GM23338 (cell line): ENCODE measurements at regions not wholly inside any gene's neighbourhood (a gene's known extent, or its start where the extent isn't known, plus 50 kb on each side); places are given as distances from the start of the nearest gene placed in this dataset.

Experiments
- ATAC-seq: fragments of 200-7000 bp; cut with Tn5 transposase; 3 replicates; pipeline ENCODE4 v1.9.1; 2020
- DNase-seq: peaks from one replicate; pipeline ENCODE4 v3.0.0-alpha.2; 2015; ENCODE audit warnings: low spot score
- H2AFZ ChIP-seq: fragments of 200-600 bp; sonication (generic); 2 replicates; pipeline ENCODE4 v1.8.0; 2016; ENCODE audit warnings: antibody characterized with exemption, mild to moderate bottlenecking, moderate library complexity
- H3F3A ChIP-seq: fragments of 200-600 bp; sonication (generic); replicated peaks from 2 replicates; pipeline ENCODE4 v1.8.0; 2017; ENCODE audit warnings: antibody characterized with exemption, mixed run types, low read depth
- H3K27ac ChIP-seq: fragments of 200-600 bp; sonication (generic); 2 replicates; pipeline ENCODE4 v1.6.1; 2016; ENCODE audit warnings: low read depth
- H3K27me3 ChIP-seq: fragments of 200-600 bp; sonication (generic); 2 replicates; pipeline ENCODE4 v1.8.0; 2016; ENCODE audit warnings: mild to moderate bottlenecking, mixed run types, moderate library complexity; ENCODE audit not compliant: insufficient read depth
- H3K36me3 ChIP-seq: fragments of 200-600 bp; sonication (generic); 2 replicates; pipeline ENCODE4 v1.8.0; 2016; ENCODE audit warnings: mild to moderate bottlenecking; ENCODE audit not compliant: insufficient read depth
- H3K4me1 ChIP-seq: fragments of 200-600 bp; sonication (generic); 2 replicates; pipeline ENCODE4 v1.8.0; 2016; ENCODE audit warnings: mild to moderate bottlenecking, moderate library complexity; ENCODE audit not compliant: insufficient read depth
- H3K4me2 ChIP-seq: fragments of 200-600 bp; sonication (generic); 2 replicates; pipeline ENCODE4 v1.7.1; 2017; ENCODE audit warnings: mixed run types
- H3K4me3 ChIP-seq: fragments of 200-600 bp; sonication (generic); 2 replicates; pipeline ENCODE4 v1.6.1; 2016; ENCODE audit warnings: mixed run types
- H3K79me2 ChIP-seq: fragments of 200-600 bp; sonication (generic); replicated peaks from 2 replicates; pipeline ENCODE4 v1.8.0; 2017; ENCODE audit warnings: mild to moderate bottlenecking; ENCODE audit not compliant: insufficient read depth
- H3K9me2 ChIP-seq: fragments of 200-600 bp; sonication (generic); 2 replicates; pipeline ENCODE4 v1.8.0; 2017; ENCODE audit not compliant: insufficient read depth
- H4K20me1 ChIP-seq: fragments of 200-600 bp; sonication (generic); replicated peaks from 2 replicates; pipeline ENCODE4 v1.8.0; 2017; ENCODE audit warnings: mild to moderate bottlenecking; ENCODE audit not compliant: insufficient read depth
- H3K27ac Mint-ChIP-seq: 2 replicates; pipeline ENCODE4 v1.8.0; 2020; ENCODE audit warnings: inconsistent platforms, mild to moderate bottlenecking, moderate library complexity, mixed read lengths
- H3K27me3 Mint-ChIP-seq: 3 replicates; pipeline ENCODE4 v1.8.0; 2022; ENCODE audit warnings: low read depth, mild to moderate bottlenecking, moderate library complexity, mixed read lengths, inconsistent platforms; ENCODE audit not compliant: insufficient read depth, poor library complexity
- H3K36me3 Mint-ChIP-seq: 3 replicates; pipeline ENCODE4 v1.8.0; 2021; ENCODE audit warnings: low read depth, mild to moderate bottlenecking, inconsistent platforms, moderate library complexity, mixed read lengths
- H3K4me1 Mint-ChIP-seq: 3 replicates; pipeline ENCODE4 v1.8.0; 2020; ENCODE audit warnings: mild to moderate bottlenecking, inconsistent platforms, mixed read lengths
- H3K4me3 Mint-ChIP-seq: 3 replicates; pipeline ENCODE4 v1.8.0; 2021; ENCODE audit warnings: moderate library complexity, mild to moderate bottlenecking, inconsistent platforms, mixed read lengths
- H3K9me3 Mint-ChIP-seq: 3 replicates; pipeline ENCODE4 v1.8.0; 2020; ENCODE audit warnings: moderate library complexity, mild to moderate bottlenecking, inconsistent platforms, mixed read lengths
- CREB1 ChIP-seq: fragments of 250-450 bp; sonication (Bioruptor Pico); IDR thresholded peaks from 2 replicates; pipeline ENCODE4 v1.5.0; 2020; ENCODE audit warnings: low read depth, mild to moderate bottlenecking, moderate library complexity
- CTCF ChIP-seq, 2 experiments: fragments of 200-600 bp in 1 of 2; sonication (generic) in 1 of 2; conservative IDR thresholded peaks; 2 replicates each; pipeline versions ENCODE4 v1.5.1 to v1.6.1; 2016 to 2017; ENCODE audit warnings: antibody characterized with exemption in 2 of 2, low read depth in 2 of 2, mild to moderate bottlenecking in 2 of 2, moderate library complexity in 1 of 2
- EZH2 ChIP-seq: fragments of 200-600 bp; sonication (generic); IDR thresholded peaks from one replicate; pipeline ENCODE4 v1.8.0; 2017; ENCODE audit warnings: antibody characterized with exemption, mild to moderate bottlenecking, low read depth; ENCODE audit not compliant: unreplicated experiment
- EZH2phosphoT487 ChIP-seq: fragments of 200-600 bp; sonication (generic); IDR thresholded peaks from one replicate; pipeline ENCODE4 v1.8.1; 2018; ENCODE audit warnings: antibody characterized with exemption; ENCODE audit not compliant: unreplicated experiment
- NANOG ChIP-seq: IDR thresholded peaks from 2 replicates; pipeline ENCODE4 v1.6.1; 2016; ENCODE audit warnings: antibody characterized with exemption, borderline replicate concordance
- POLR2AphosphoS5 ChIP-seq: IDR thresholded peaks from 2 replicates; pipeline ENCODE4 v1.6.1; 2016; ENCODE audit warnings: antibody characterized with exemption, low read depth
- ZNF114 ChIP-seq: fragments of 250-450 bp; sonication (Bioruptor Pico); IDR thresholded peaks from 2 replicates; pipeline ENCODE4 v1.5.0; 2020; ENCODE audit warnings: mild to moderate bottlenecking, moderate library complexity
- ZNF331 ChIP-seq: fragments of 250-450 bp; sonication (Bioruptor Pico); IDR thresholded peaks from 2 replicates; pipeline ENCODE4 v1.5.0; 2020; ENCODE audit warnings: low read depth, mild to moderate bottlenecking, moderate library complexity
- ZNF462 ChIP-seq: fragments of 250-450 bp; sonication (Bioruptor Pico); IDR thresholded peaks from 2 replicates; pipeline ENCODE4 v1.5.0; 2020; ENCODE audit warnings: mild to moderate bottlenecking, moderate library complexity
- TF ChIP-seq, protein P1 (sequence below): IDR thresholded peaks from 2 replicates; pipeline ENCODE4 v1.6.1; 2016; ENCODE audit warnings: antibody characterized with exemption
- TF ChIP-seq, protein P2 (sequence below): IDR thresholded peaks from one replicate; pipeline ENCODE4 v1.6.1; 2018; ENCODE audit warnings: antibody characterized with exemption; ENCODE audit not compliant: unreplicated experiment

DNA sequence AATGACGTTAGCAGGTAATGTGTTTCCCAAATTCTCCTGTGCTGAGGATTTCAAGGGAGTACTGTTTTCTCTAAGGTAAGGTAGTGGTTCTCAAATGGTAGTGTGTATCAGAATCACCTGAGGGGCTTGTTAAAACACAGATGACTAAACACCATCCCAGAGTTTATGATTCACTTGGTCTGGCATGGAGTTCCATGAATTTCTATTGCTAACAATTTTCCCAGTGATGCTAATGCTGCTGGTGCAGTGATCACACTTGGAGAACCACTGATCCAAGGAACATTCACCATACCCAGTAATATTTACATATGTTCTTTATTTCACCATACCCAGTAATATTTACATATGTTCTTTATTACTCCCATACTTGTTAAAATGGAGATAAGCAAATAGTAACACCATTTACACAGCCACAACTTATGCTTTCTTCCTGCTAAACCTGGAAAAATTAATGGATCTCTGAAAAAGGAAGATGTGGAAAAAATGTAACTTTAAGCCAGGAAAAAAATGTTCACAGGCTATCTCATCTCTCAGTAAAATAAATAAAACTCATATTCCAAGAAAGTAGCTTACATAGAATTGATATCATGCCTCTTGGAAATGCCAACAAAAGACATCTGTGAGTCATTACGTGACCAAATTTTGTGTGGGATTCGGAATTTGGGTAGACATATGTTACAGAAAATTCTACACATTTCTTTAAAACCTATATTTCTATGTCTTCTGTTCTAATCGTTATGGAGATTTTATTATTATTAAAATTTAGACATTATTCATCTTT lies 129.5 kb downstream of the MMUT start (continued):
- TF ChIP-seq NANOG (no peak), CTCF (conservative IDR thresholded peaks at IDR 0.05; ENCODE audit: low read depth in 2 of 2) (no peak), ZNF331 (no peak), EZH2phosphoT487 (no peak), POLR2AphosphoS5 (no peak)
- TF ChIP-seq, protein P1, sequence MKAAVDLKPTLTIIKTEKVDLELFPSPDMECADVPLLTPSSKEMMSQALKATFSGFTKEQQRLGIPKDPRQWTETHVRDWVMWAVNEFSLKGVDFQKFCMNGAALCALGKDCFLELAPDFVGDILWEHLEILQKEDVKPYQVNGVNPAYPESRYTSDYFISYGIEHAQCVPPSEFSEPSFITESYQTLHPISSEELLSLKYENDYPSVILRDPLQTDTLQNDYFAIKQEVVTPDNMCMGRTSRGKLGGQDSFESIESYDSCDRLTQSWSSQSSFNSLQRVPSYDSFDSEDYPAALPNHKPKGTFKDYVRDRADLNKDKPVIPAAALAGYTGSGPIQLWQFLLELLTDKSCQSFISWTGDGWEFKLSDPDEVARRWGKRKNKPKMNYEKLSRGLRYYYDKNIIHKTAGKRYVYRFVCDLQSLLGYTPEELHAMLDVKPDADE, result no peak

DNA sequence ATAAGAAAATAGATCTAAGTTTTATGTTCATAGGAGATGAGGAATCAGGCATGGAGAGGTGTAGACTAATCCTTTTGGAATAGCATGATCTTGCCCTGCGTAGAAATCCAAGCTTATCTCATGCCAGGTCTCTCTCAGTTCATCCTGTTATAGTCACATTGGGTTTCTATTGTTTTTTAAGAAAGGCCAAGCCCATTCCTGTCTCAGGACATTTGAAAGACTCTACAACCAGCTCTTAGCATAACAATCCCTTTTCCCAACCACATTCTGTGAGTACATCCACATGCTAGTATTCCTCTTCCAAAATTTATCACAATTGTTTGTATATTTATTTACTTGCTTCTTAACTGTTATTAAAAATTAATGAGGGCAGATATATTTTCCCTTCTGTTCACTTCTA lies 130.3 kb downstream of the MMUT start:
- H3K79me2 ChIP-seq, result no peaks in the 10 kb centered on the region
- no peaks in the 10 kb centered on the region for H3K27me3 Mint-ChIP-seq
- H3K4me1 Mint-ChIP-seq, result peaks cover 18% of the 10 kb centered on the region
- H3K4me2 ChIP-seq, result peak overlapping the region; percentile 1
- H3K9me2 ChIP-seq, result no peaks in the 10 kb centered on the region
- no peak overlapping the region for H2AFZ ChIP-seq
- H4K20me1 ChIP-seq, result no peaks in the 10 kb centered on the region
- H3F3A ChIP-seq, result no peaks in the 10 kb centered on the region
- no peak overlapping the region for H3K27ac ChIP-seq
- peak; percentile 85 for ATAC-seq
- no peaks in the 10 kb centered on the region for H3K36me3 ChIP-seq
- no peak overlapping the region for H3K4me3 ChIP-seq
- H3K4me1 ChIP-seq, result peaks cover 14% of the 10 kb centered on the region
- H3K4me3 Mint-ChIP-seq, result no peak overlapping the region
- DNase-seq, result peak; percentile 52
- H3K27ac Mint-ChIP-seq, result no peak overlapping the region
- H3K27me3 ChIP-seq, result no peaks in the 10 kb centered on the region
- peaks cover 36% of the 10 kb centered on the region for H3K36me3 Mint-ChIP-seq
- peaks cover 28% of the 10 kb centered on the region for H3K9me3 Mint-ChIP-seq
- no peak for TF ChIP-seq ZNF114 (CRISPR knock-in tag)
- TF ChIP-seq, protein P2, sequence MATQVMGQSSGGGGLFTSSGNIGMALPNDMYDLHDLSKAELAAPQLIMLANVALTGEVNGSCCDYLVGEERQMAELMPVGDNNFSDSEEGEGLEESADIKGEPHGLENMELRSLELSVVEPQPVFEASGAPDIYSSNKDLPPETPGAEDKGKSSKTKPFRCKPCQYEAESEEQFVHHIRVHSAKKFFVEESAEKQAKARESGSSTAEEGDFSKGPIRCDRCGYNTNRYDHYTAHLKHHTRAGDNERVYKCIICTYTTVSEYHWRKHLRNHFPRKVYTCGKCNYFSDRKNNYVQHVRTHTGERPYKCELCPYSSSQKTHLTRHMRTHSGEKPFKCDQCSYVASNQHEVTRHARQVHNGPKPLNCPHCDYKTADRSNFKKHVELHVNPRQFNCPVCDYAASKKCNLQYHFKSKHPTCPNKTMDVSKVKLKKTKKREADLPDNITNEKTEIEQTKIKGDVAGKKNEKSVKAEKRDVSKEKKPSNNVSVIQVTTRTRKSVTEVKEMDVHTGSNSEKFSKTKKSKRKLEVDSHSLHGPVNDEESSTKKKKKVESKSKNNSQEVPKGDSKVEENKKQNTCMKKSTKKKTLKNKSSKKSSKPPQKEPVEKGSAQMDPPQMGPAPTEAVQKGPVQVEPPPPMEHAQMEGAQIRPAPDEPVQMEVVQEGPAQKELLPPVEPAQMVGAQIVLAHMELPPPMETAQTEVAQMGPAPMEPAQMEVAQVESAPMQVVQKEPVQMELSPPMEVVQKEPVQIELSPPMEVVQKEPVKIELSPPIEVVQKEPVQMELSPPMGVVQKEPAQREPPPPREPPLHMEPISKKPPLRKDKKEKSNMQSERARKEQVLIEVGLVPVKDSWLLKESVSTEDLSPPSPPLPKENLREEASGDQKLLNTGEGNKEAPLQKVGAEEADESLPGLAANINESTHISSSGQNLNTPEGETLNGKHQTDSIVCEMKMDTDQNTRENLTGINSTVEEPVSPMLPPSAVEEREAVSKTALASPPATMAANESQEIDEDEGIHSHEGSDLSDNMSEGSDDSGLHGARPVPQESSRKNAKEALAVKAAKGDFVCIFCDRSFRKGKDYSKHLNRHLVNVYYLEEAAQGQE, result no peak
- TF ChIP-seq EZH2phosphoT487, result no peak
- no peak for TF ChIP-seq ZNF331
- TF ChIP-seq NANOG, result no peak
- no peak for TF ChIP-seq EZH2
- no peak for TF ChIP-seq ZNF462
- no peak for TF ChIP-seq CREB1
